Mesodermal cell (in vitro differentiated cells): ENCODE measurements at regions not wholly inside any gene's neighbourhood (a gene's known extent, or its start where the extent isn't known, plus 50 kb on each side); places are given as distances from the start of the nearest gene placed in this dataset.
"Not testable (repeated sequence)": the region's sequence is repeated elsewhere in the genome, so short reads cannot be mapped to it uniquely, and the experiment has no call there.

Experiments
- H3K27ac ChIP-seq: 2 replicates; pipeline ENCODE4 v1.7.0; 2013; ENCODE audit warnings: mild to moderate bottlenecking, low read depth, low read length, moderate library complexity; ENCODE audit not compliant: severe bottlenecking
- H3K36me3 ChIP-seq: 2 replicates; pipeline ENCODE4 v1.7.1; 2013; ENCODE audit warnings: mild to moderate bottlenecking, low read length, moderate library complexity; ENCODE audit not compliant: control insufficient read depth, insufficient read depth
- H3K4me1 ChIP-seq: one replicate; pipeline ENCODE4 v1.7.1; 2013; ENCODE audit warnings: mild to moderate bottlenecking, low read length; ENCODE audit not compliant: insufficient read depth, control insufficient read depth, poor library complexity, severe bottlenecking
- H3K4me3 ChIP-seq: 2 replicates; pipeline ENCODE4 v1.7.0; 2013; ENCODE audit warnings: low read length, control low read depth, mild to moderate bottlenecking; ENCODE audit not compliant: insufficient read depth, poor library complexity, severe bottlenecking; ENCODE audit errors: extremely low read depth
- H3K9me3 ChIP-seq: 2 replicates; pipeline ENCODE4 v1.7.1; 2013; ENCODE audit warnings: mild to moderate bottlenecking, low read length, moderate library complexity; ENCODE audit not compliant: control insufficient read depth
- WGBS, 2 experiments: methylation state at CpG; one replicate each; pipeline ENCODE4 v1.1.5; 2013; ENCODE audit warnings: missing lambda C conversion rate in 2 of 2; ENCODE audit not compliant: insufficient coverage in 2 of 2; 5-methylcytosine and 5-hydroxymethylcytosine counted together

- no peaks in the 10 kb centered on the region for H3K36me3 ChIP-seq
- H3K4me3 ChIP-seq = no peak overlapping the region
- WGBS, 2 experiments = 93 to 96% methylated on average over 6 to 7 of the region's 8 CpGs
- peaks cover 15% of the 10 kb centered on the region for H3K9me3 ChIP-seq
- peak overlapping the region; percentile 99 for H3K27ac ChIP-seq
- H3K4me1 ChIP-seq = peaks cover 13% of the 10 kb centered on the region
Observed at GRCh38 chr2:38147333-38148121, 71.6 kb upstream of the CYP1B1 start.

- Histone ChIP-seq H3K9me3 (peaks cover 17% of the 10 kb centered on the region), H3K36me3 (no peaks in the 10 kb centered on the region), H3K4me1 (peaks cover 13% of the 10 kb centered on the region), H3K4me3 (no peak overlapping the region), H3K27ac (peak overlapping the region; percentile 99)
- 6 to 22% methylated on average over 1 to 2 of the region's 3 CpGs for WGBS, 2 experiments
Observed at GRCh38 chr2:38146907-38147307, 71.0 kb upstream of the CYP1B1 start.

GRCh38 chr2:38146275-38146906 is 70.4 kb upstream of the CYP1B1 start:
- H3K4me3 ChIP-seq = no peak overlapping the region
- H3K4me1 ChIP-seq = peaks cover 13% of the 10 kb centered on the region
- WGBS, 2 experiments = no CpG with 5 or more reads among the region's 7 CpGs
- H3K36me3 ChIP-seq = no peaks in the 10 kb centered on the region
- peak overlapping the region; percentile 99 for H3K27ac ChIP-seq
- H3K9me3 ChIP-seq = peaks cover 17% of the 10 kb centered on the region

GRCh38 chr2:38145236-38145635 is 69.3 kb upstream of the CYP1B1 start:
- Histone ChIP-seq H3K4me3 (no peak overlapping the region), H3K36me3 (no peaks in the 10 kb centered on the region), H3K9me3 (peaks cover 17% of the 10 kb centered on the region), H3K4me1 (peaks cover 13% of the 10 kb centered on the region), H3K27ac (no peak overlapping the region)
- 96 to 97% methylated on average over 2 to 3 of the region's 3 CpGs for WGBS, 2 experiments

- 84 to 95% methylated on average over 2 to 3 of the region's 4 CpGs for WGBS, 2 experiments
Observed at GRCh38 chr2:38142627-38143026, 66.7 kb upstream of the CYP1B1 start.

GRCh38 chr2:38141501-38141900 is 65.5 kb upstream of the CYP1B1 start:
- Histone ChIP-seq H3K4me3 (no peak overlapping the region), H3K9me3 (peaks cover 17% of the 10 kb centered on the region), H3K36me3 (no peaks in the 10 kb centered on the region), H3K4me1 (peaks cover 5% of the 10 kb centered on the region), H3K27ac (no peak overlapping the region)
- 96 to 100% methylated on average over 3 of the region's 4 CpGs for WGBS, 2 experiments

More at GRCh38 chr2:38142627-38143026, 66.7 kb upstream of the CYP1B1 start:
- Histone ChIP-seq H3K9me3 (peaks cover 17% of the 10 kb centered on the region), H3K36me3 (no peaks in the 10 kb centered on the region), H3K4me3 (no peak overlapping the region), H3K27ac (no peak overlapping the region), H3K4me1 (peaks cover 12% of the 10 kb centered on the region)

- WGBS, 2 experiments = 100% methylated on average over 2 of the region's 6 CpGs; no CpG with 5 or more reads in 1 of the 2 experiments
- H3K4me3 ChIP-seq = no peak overlapping the region
- peaks cover 10% of the 10 kb centered on the region for H3K9me3 ChIP-seq
- H3K4me1 ChIP-seq = no peaks in the 10 kb centered on the region
- no peak overlapping the region for H3K27ac ChIP-seq
- H3K36me3 ChIP-seq = no peaks in the 10 kb centered on the region
Observed at GRCh38 chr2:38138996-38139395, 63.0 kb upstream of the CYP1B1 start.

GRCh38 chr2:38138419-38138818 is 62.5 kb upstream of the CYP1B1 start:
- Histone ChIP-seq H3K4me1 (no peaks in the 10 kb centered on the region), H3K9me3 (peaks cover 6% of the 10 kb centered on the region), H3K27ac (no peak overlapping the region), H3K4me3 (no peak overlapping the region), H3K36me3 (no peaks in the 10 kb centered on the region)
- 90 to 94% methylated on average over 9 to 10 of the region's 10 CpGs for WGBS, 2 experiments

GRCh38 chr2:38137958-38138357 is 62.0 kb upstream of the CYP1B1 start:
- H3K9me3 ChIP-seq, H3K4me1 ChIP-seq, H3K36me3 ChIP-seq, H3K27ac ChIP-seq, H3K4me3 ChIP-seq: not testable (repeated sequence)
- WGBS, 2 experiments = 96 to 97% methylated on average over 10 to 12 of the region's 12 CpGs

GRCh38 chr2:38131676-38132075 is 55.7 kb upstream of the CYP1B1 start:
- no peaks in the 10 kb centered on the region for H3K4me1 ChIP-seq
- no peaks in the 10 kb centered on the region for H3K36me3 ChIP-seq
- 93% methylated on average over 2 of the region's 2 CpGs; no CpG with 5 or more reads in 1 of the 2 experiments for WGBS, 2 experiments
- no peak overlapping the region for H3K27ac ChIP-seq
- H3K4me3 ChIP-seq = no peak overlapping the region
- H3K9me3 ChIP-seq = peaks cover 14% of the 10 kb centered on the region

GRCh38 chr2:38130876-38131275 is 54.9 kb upstream of the CYP1B1 start:
- Histone ChIP-seq H3K4me1 (no peaks in the 10 kb centered on the region), H3K9me3 (peaks cover 14% of the 10 kb centered on the region), H3K4me3 (no peak overlapping the region), H3K36me3 (no peaks in the 10 kb centered on the region), H3K27ac (no peak overlapping the region)
- WGBS, 2 experiments = no CpG with 5 or more reads among the region's 3 CpGs
